Right renal pelvis (tissue), 4 donors: ENCODE measurements at regions not wholly inside any gene's neighbourhood (a gene's known extent, or its start where the extent isn't known, plus 50 kb on each side); places are given as distances from the start of the nearest gene placed in this dataset.

ENCODE experiments used
- DNase-seq, 4 donors: peaks; one replicate each; pipeline ENCODE4 v3.0.0-alpha.2; 2013; ENCODE audit warnings: low read depth in 4 of 4, low spot score in 3 of 4, missing footprints in 1 of 4

- peak in 1 of 4 donors; percentile 12 for DNase-seq
Measured at GRCh38 chr10:112083472-112083871, 100.1 kb downstream of the GPAM start.

- no peak for DNase-seq
Measured at GRCh38 chr10:112087953-112088456, 95.6 kb downstream of the GPAM start.

- DNase-seq, result no peak
Measured at GRCh38 chr10:112091703-112092102, 91.9 kb downstream of the GPAM start.

GRCh38 chr10:112092519-112092918, 91.0 kb downstream of the GPAM start:
- DNase-seq, result no peak

GRCh38 chr10:112094984-112095383, 88.6 kb downstream of the GPAM start:
- DNase-seq, result no peak

GRCh38 chr10:112095731-112096130, 87.8 kb downstream of the GPAM start:
- DNase-seq, result no peak

GRCh38 chr10:112098682-112099081, 84.9 kb downstream of the GPAM start:
- DNase-seq, result no peak
